Epithelial cell of esophagus (primary cell): ENCODE measurements at regions not wholly inside any gene's neighbourhood (a gene's known extent, or its start where the extent isn't known, plus 50 kb on each side); places are given as distances from the start of the nearest gene placed in this dataset.
"Not testable (repeated sequence)": the region's sequence is repeated elsewhere in the genome, so short reads cannot be mapped to it uniquely, and the experiment has no call there.

Experiments
- DNase-seq: peaks from one replicate; pipeline ENCODE4 v3.0.0; 2010; ENCODE audit warnings: low read depth
- H3K4me3 ChIP-seq: 2 replicates; pipeline ENCODE4 v1.5.1; 2011; ENCODE audit warnings: mild to moderate bottlenecking, low read length, control low read depth
- CTCF ChIP-seq: IDR thresholded peaks from 2 replicates; pipeline ENCODE4 v1.5.1; 2011; ENCODE audit warnings: low read depth, mild to moderate bottlenecking, low read length, control low read depth, inconsistent platforms; ENCODE audit not compliant: insufficient read depth; ENCODE audit errors: missing control alignments

GRCh38 chr1:228846952-228847351, 111.7 kb downstream of the RHOU start:
- H3K4me3 ChIP-seq: no peak overlapping the region
- no peak for DNase-seq
- TF ChIP-seq CTCF: no peak

GRCh38 chr1:228847451-228847850, 112.2 kb downstream of the RHOU start:
- not testable (repeated sequence) for H3K4me3 ChIP-seq, DNase-seq

- TF ChIP-seq CTCF: no peak
- no peak overlapping the region for H3K4me3 ChIP-seq
- DNase-seq: no peak
These were observed 113.1 kb downstream of the RHOU start for GRCh38 chr1:228848406-228848805.

GRCh38 chr1:228849011-228849541, 113.8 kb downstream of the RHOU start:
- no peak overlapping the region for H3K4me3 ChIP-seq
- no peak for DNase-seq
- TF ChIP-seq CTCF: no peak

GRCh38 chr1:228850141-228851100, 115.1 kb downstream of the RHOU start:
- H3K4me3 ChIP-seq: no peak overlapping the region
- TF ChIP-seq CTCF: no peak
- DNase-seq: no peak

- H3K4me3 ChIP-seq: no peak overlapping the region
- no peak for DNase-seq
- TF ChIP-seq CTCF: no peak
These were observed 115.9 kb downstream of the RHOU start for GRCh38 chr1:228851193-228851592.

GRCh38 chr1:228851618-228852017, 116.3 kb downstream of the RHOU start:
- H3K4me3 ChIP-seq: no peak overlapping the region
- no peak for DNase-seq
- no peak for TF ChIP-seq CTCF
